GM12878 (cell line): ENCODE measurements at regions not wholly inside any gene's neighbourhood (a gene's known extent, or its start where the extent isn't known, plus 50 kb on each side); places are given as distances from the start of the nearest gene placed in this dataset.

ENCODE experiments used
- ATAC-seq: fragments of 200-7000 bp; cut with Tn5 transposase; 3 replicates; pipeline ENCODE4 v1.9.1; 2020; ENCODE audit warnings: mild to moderate bottlenecking, moderate library complexity
- BruUV-seq: library from RNA; stranded (reverse); fragments of 400-500 nt; replicated peaks from 2 replicates; lab custom pipeline; 2021; lab: Mats Ljungman, UMichigan
- CTCF ChIA-PET: fragments of 300-600 bp; sonication (Branson Sonifier 250); formaldehyde crosslinking; extraction: SDS; loops from one replicate; lab custom pipeline; 2021; ENCODE audit warnings: inconsistent platforms; lab: Yijun Ruan, JAX
- POLR2A ChIA-PET: fragments of 350-600 bp; formaldehyde crosslinking; extraction: SDS; loops from one replicate; lab custom pipeline; 2021; ENCODE audit warnings: inconsistent platforms; lab: Charles Lee
- RAD21 ChIA-PET: fragments of 300-600 bp; sonication (Branson Sonifier 250); formaldehyde crosslinking; loops from one replicate; lab custom pipeline; 2023; ENCODE audit warnings: antibody characterized with exemption; ENCODE audit not compliant: unreplicated experiment; lab: Charles Lee
- SMC1A ChIA-PET: fragments of 300-600 bp; sonication (Branson Sonifier 250); formaldehyde crosslinking; loops from one replicate; lab custom pipeline; 2023; ENCODE audit not compliant: unreplicated experiment, uncharacterized antibody; lab: Charles Lee
- DNase-seq: peaks from one replicate; pipeline ENCODE4 v3.0.0-alpha.2; 2011; ENCODE audit warnings: low read depth, low spot score
- FAIRE-seq: peaks from 3 replicates; lab custom pipeline; 2011; peaks lifted over from hg19 to GRCh38; lab: Jason Lieb, UNC
- H2AFZ ChIP-seq: 2 replicates; pipeline ENCODE4 v1.6.0; 2011; ENCODE audit warnings: low read depth, low read length, control low read depth; ENCODE audit not compliant: control insufficient read depth
- H3K27ac ChIP-seq: 2 replicates; pipeline ENCODE4 v1.5.1; 2011; ENCODE audit warnings: control low read depth; ENCODE audit not compliant: control insufficient read depth, insufficient read depth
- H3K27me3 ChIP-seq, 2 experiments: replicated peaks in 1 of 2; 2 replicates each; pipeline versions ENCODE4 v1.6.0 to v1.6.1; 2011; ENCODE audit warnings: low read length in 1 of 2; ENCODE audit not compliant: control insufficient read depth in 2 of 2, insufficient read depth in 2 of 2
- H3K36me3 ChIP-seq, 2 experiments: 2 replicates each; pipeline ENCODE4 v1.5.1; 2011; ENCODE audit warnings: low read length in 1 of 2; ENCODE audit not compliant: control insufficient read depth in 2 of 2, insufficient read depth in 2 of 2
- H3K4me1 ChIP-seq: 2 replicates; pipeline ENCODE4 v1.6.1; 2011; ENCODE audit warnings: mild to moderate bottlenecking, low read length, moderate library complexity, mixed read lengths; ENCODE audit not compliant: control insufficient read depth, insufficient read depth
- H3K4me2 ChIP-seq: 2 replicates; pipeline ENCODE4 v1.6.0; 2011; ENCODE audit warnings: control low read depth; ENCODE audit not compliant: control insufficient read depth, insufficient read depth
- H3K4me3 ChIP-seq: fragments of 200-600 bp; sonication (generic); 2 replicates; pipeline ENCODE4 v1.5.1; 2016
- H3K79me2 ChIP-seq: 2 replicates; pipeline ENCODE4 v1.6.0; 2011; ENCODE audit warnings: low read length; ENCODE audit not compliant: control insufficient read depth, insufficient read depth
- H3K9ac ChIP-seq: 2 replicates; pipeline ENCODE4 v1.8.0; 2011; ENCODE audit warnings: low read length, control low read depth, mixed read lengths; ENCODE audit not compliant: control insufficient read depth, insufficient read depth
- H3K9me3 ChIP-seq: replicated peaks from 3 replicates; pipeline ENCODE4 v1.5.1; 2011; ENCODE audit warnings: mild to moderate bottlenecking, low read length; ENCODE audit not compliant: control insufficient read depth, insufficient read depth
- H4K20me1 ChIP-seq: 2 replicates; pipeline ENCODE4 v1.6.0; 2011; ENCODE audit not compliant: control insufficient read depth, insufficient read depth
- BMI1 ChIP-seq: fragments of 450-650 bp; IDR thresholded peaks from 2 replicates; pipeline ENCODE4 v1.6.1; 2016; ENCODE audit warnings: mild to moderate bottlenecking, moderate library complexity, borderline replicate concordance
- BRCA1 ChIP-seq: IDR thresholded peaks from 2 replicates; pipeline ENCODE4 v1.6.1; 2011; ENCODE audit warnings: low read depth, low read length, improper control_type of control experiment
- CREM ChIP-seq: IDR thresholded peaks from 2 replicates; pipeline ENCODE4 v1.6.1; 2014; ENCODE audit warnings: antibody characterized with exemption, low read depth
- ETV6 ChIP-seq, 2 experiments: fragments of 450-650 bp in 1 of 2; IDR thresholded peaks in 1 of 2; conservative IDR thresholded peaks in 1 of 2; 2 replicates each; pipeline ENCODE4 v1.6.1; 2014; ENCODE audit warnings: antibody characterized with exemption in 1 of 2, borderline replicate concordance in 1 of 2, low read depth in 1 of 2, mild to moderate bottlenecking in 1 of 2, moderate library complexity in 1 of 2
- FOXM1 ChIP-seq: IDR thresholded peaks from 2 replicates; pipeline ENCODE4 v1.6.1; 2012; ENCODE audit warnings: low read depth, mild to moderate bottlenecking, inconsistent platforms, low read length, moderate library complexity
- HDGF ChIP-seq: fragments of 450-650 bp; IDR thresholded peaks from 2 replicates; pipeline ENCODE4 v1.6.1; 2016; ENCODE audit warnings: antibody characterized with exemption
- KDM1A ChIP-seq: fragments of 200-600 bp; sonication (generic); IDR thresholded peaks from 2 replicates; pipeline ENCODE4 v1.6.1; 2016; ENCODE audit warnings: borderline replicate concordance
- MEF2A ChIP-seq: IDR thresholded peaks from 2 replicates; pipeline ENCODE4 v1.6.1; 2011; ENCODE audit warnings: low read depth, mild to moderate bottlenecking, low read length, moderate library complexity; ENCODE audit not compliant: insufficient read depth
- MYC ChIP-seq: IDR thresholded peaks from 2 replicates; pipeline ENCODE4 v1.6.1; 2011; ENCODE audit warnings: mild to moderate bottlenecking, low read length, moderate library complexity, inconsistent platforms; ENCODE audit not compliant: insufficient read depth, insufficient replicate concordance, insufficient read length, severe bottlenecking
- POLR2A ChIP-seq: IDR thresholded peaks from 2 replicates; pipeline ENCODE4 v1.6.1; 2011; ENCODE audit warnings: low read depth, mild to moderate bottlenecking, low read length
- RCOR1 ChIP-seq: conservative IDR thresholded peaks from 2 replicates; pipeline ENCODE4 v1.6.1; 2012; ENCODE audit warnings: low read depth, low read length, improper control_type of control experiment
- SMARCA5 ChIP-seq: fragments of 450-650 bp; IDR thresholded peaks from 2 replicates; pipeline ENCODE4 v1.6.1; 2017; ENCODE audit warnings: mild to moderate bottlenecking
- STAT1 ChIP-seq: fragments of 450-650 bp; conservative IDR thresholded peaks from 2 replicates; pipeline ENCODE4 v1.6.1; 2014; ENCODE audit warnings: antibody characterized with exemption, mild to moderate bottlenecking
- ZNF24 ChIP-seq: fragments of 450-650 bp; IDR thresholded peaks from 2 replicates; pipeline ENCODE4 v1.6.1; 2017; ENCODE audit warnings: antibody characterized with exemption, mild to moderate bottlenecking
- WGBS: methylation state at CpG from one replicate; pipeline ENCODE4 v1.1.6; 2016; ENCODE audit warnings: low lambda C conversion rate; ENCODE audit not compliant: insufficient replicate concordance, insufficient coverage; ENCODE audit errors: missing lambda C conversion rate; 5-methylcytosine and 5-hydroxymethylcytosine counted together
- in situ Hi-C: fragments of 300-500 bp; cut with MboI; formaldehyde crosslinking; loops from 9 replicates; pipeline ENCODE4 v1.14.3; 2018; ENCODE audit warnings: mixed read lengths
- intact Hi-C: fragments of 100-400 bp; cut with micrococcal nuclease; formaldehyde crosslinking; loops from one replicate; pipeline ENCODE4 v1.14.2; 2022; ENCODE audit not compliant: unreplicated experiment

- CTCF ChIA-PET, result interaction anchor here (0.7 to 0.8 kb wide), 2 partner anchors 68 to 165 kb away, joined by 3 to 6 read pairs; no protein-coding TSS in a partner anchor
These were observed 117.0 kb downstream of the ZC3H11B start for GRCh38 chr1:219495737-219496408.

GRCh38 chr1:219492717-219493116 lies 120.2 kb downstream of the ZC3H11B start:
- Histone ChIP-seq H4K20me1 (no peaks in the 10 kb centered on the region), H3K79me2 (no peaks in the 10 kb centered on the region), H2AFZ (no peak overlapping the region), H3K4me2 (no peak overlapping the region), H3K27me3 (no peaks in the 10 kb centered on the region), H3K9ac (no peak overlapping the region), H3K4me3 (no peak overlapping the region), H3K9me3 (no peaks in the 10 kb centered on the region), H3K27ac (no peak overlapping the region), H3K4me1 (no peaks in the 10 kb centered on the region), H3K36me3 (no peaks in the 10 kb centered on the region)
- FAIRE-seq, result no peak
- WGBS, result 100% methylated on average over 3 of the region's 3 CpGs
- SMC1A ChIA-PET, result no interaction called here
- no peak for DNase-seq
- RAD21 ChIA-PET, result no interaction called here
- no peak for ATAC-seq
- TF ChIP-seq MYC (no peak), CREM (no peak), FOXM1 (no peak), MEF2A (no peak), HDGF (no peak)
- POLR2A ChIA-PET, result no interaction called here
- intact Hi-C loops (no loop called here), in situ Hi-C loops (no loop called here)
- CTCF ChIA-PET, result no interaction called here
- no TSS peak for BruUV-seq

More at GRCh38 chr1:219495737-219496408, 117.0 kb downstream of the ZC3H11B start:
- Histone ChIP-seq H3K79me2 (no peaks in the 10 kb centered on the region), H2AFZ (no peak overlapping the region), H3K4me1 (no peaks in the 10 kb centered on the region), H3K9ac (no peak overlapping the region), H3K4me3 (no peak overlapping the region), H3K4me2 (no peak overlapping the region), H4K20me1 (no peaks in the 10 kb centered on the region), H3K27ac (no peak overlapping the region)
- SMC1A ChIA-PET, result no interaction called here
- no TSS peak for BruUV-seq
- intact Hi-C loops, result no loop called here
- POLR2A ChIA-PET, result no interaction called here
- RAD21 ChIA-PET, result no interaction called here
- TF ChIP-seq ETV6 (conservative IDR thresholded peaks at IDR 0.05 in 1 of 2, IDR thresholded peaks at IDR 0.05 in 1 of 2; ENCODE audit: borderline replicate concordance in 1 of 2, low read depth in 1 of 2) (no peak), POLR2A (no peak), BMI1 (no peak), MYC (no peak), ZNF24 (no peak), SMARCA5 (no peak), KDM1A (no peak), RCOR1 (no peak), STAT1 (no peak), BRCA1 (no peak)
- TF ChIP-seq, all 136 proteins: peak for 0
- H3K36me3 ChIP-seq, result no peaks in the 10 kb centered on the region
- DNase-seq (no peak), FAIRE-seq (no peak), ATAC-seq (no peak)
- in situ Hi-C loops, result no loop called here
- no peaks in the 10 kb centered on the region for H3K27me3 ChIP-seq
- no peaks in the 10 kb centered on the region for H3K9me3 ChIP-seq
- WGBS, result 71% methylated on average over 6 of the region's 6 CpGs
